SK-N-SH treated with all-trans-retinoic acid at 6 μM for 48 hours (cell line): ENCODE measurements at regions not wholly inside any gene's neighbourhood (a gene's known extent, or its start where the extent isn't known, plus 50 kb on each side); places are given as distances from the start of the nearest gene placed in this dataset.

ENCODE experiments used
- ATAC-seq: fragments of 200-7000 bp; cut with Tn5 transposase; 3 replicates; pipeline ENCODE4 v1.9.1; 2020; ENCODE audit warnings: mild to moderate bottlenecking, moderate library complexity
- ARNTL ChIP-seq: fragments of 450-650 bp; formaldehyde crosslinking; IDR thresholded peaks from 2 replicates; pipeline ENCODE4 v1.5.0; 2020; ENCODE audit warnings: low read depth, mild to moderate bottlenecking, moderate library complexity, borderline replicate concordance
- BACH2 ChIP-seq: fragments of 250-450 bp; sonication (Bioruptor Pico); IDR thresholded peaks from 2 replicates; pipeline ENCODE4 v1.9.0; 2021; ENCODE audit warnings: mild to moderate bottlenecking, borderline replicate concordance
- CREB5 ChIP-seq: fragments of 250-450 bp; sonication (Bioruptor Pico); IDR thresholded peaks from 2 replicates; pipeline ENCODE4 v1.5.1; 2020; ENCODE audit warnings: low read depth, mild to moderate bottlenecking, moderate library complexity
- CSRNP3 ChIP-seq: fragments of 250-450 bp; sonication (Bioruptor Pico); IDR thresholded peaks from 2 replicates; pipeline ENCODE4 v1.5.1; 2021; ENCODE audit warnings: mild to moderate bottlenecking, moderate library complexity
- ESRRG ChIP-seq: fragments of 250-450 bp; sonication (Bioruptor Pico); IDR thresholded peaks from 2 replicates; pipeline ENCODE4 v1.6.1; 2021; ENCODE audit warnings: mild to moderate bottlenecking
- GLIS3 ChIP-seq: fragments of 250-450 bp; sonication (Bioruptor Pico); IDR thresholded peaks from 2 replicates; pipeline ENCODE4 v1.5.0; 2020; ENCODE audit warnings: mild to moderate bottlenecking, moderate library complexity
- ISL1 ChIP-seq: fragments of 250-450 bp; sonication (Bioruptor Pico); IDR thresholded peaks from 2 replicates; pipeline ENCODE4 v2.1.2; 2022; ENCODE audit warnings: mild to moderate bottlenecking, moderate library complexity
- PATZ1 ChIP-seq: fragments of 250-450 bp; sonication (Bioruptor Pico); IDR thresholded peaks from 2 replicates; pipeline ENCODE4 v1.8.0; 2020; ENCODE audit warnings: mild to moderate bottlenecking, moderate library complexity, borderline replicate concordance
- POU6F1 ChIP-seq: fragments of 250-450 bp; sonication (Bioruptor Pico); IDR thresholded peaks from 2 replicates; pipeline ENCODE4 v1.8.0; 2021; ENCODE audit warnings: low read depth, mild to moderate bottlenecking, moderate library complexity, borderline replicate concordance
- PPARA ChIP-seq: fragments of 250-450 bp; sonication (Bioruptor Pico); IDR thresholded peaks from 2 replicates; pipeline ENCODE4 v1.5.0; 2020; ENCODE audit warnings: mild to moderate bottlenecking, borderline replicate concordance
- SNAI2 ChIP-seq: fragments of 250-450 bp; sonication (Bioruptor Pico); IDR thresholded peaks from 2 replicates; pipeline ENCODE4 v1.5.0; 2020; ENCODE audit warnings: mild to moderate bottlenecking, moderate library complexity
- TCF4 ChIP-seq: fragments of 250-450 bp; sonication (Bioruptor Pico); IDR thresholded peaks from 2 replicates; pipeline ENCODE4 v1.8.0; 2021; ENCODE audit warnings: mild to moderate bottlenecking, moderate library complexity, borderline replicate concordance
- TSHZ2 ChIP-seq: fragments of 250-450 bp; sonication (Bioruptor Pico); IDR thresholded peaks from 2 replicates; pipeline ENCODE4 v1.5.0; 2020; ENCODE audit warnings: mild to moderate bottlenecking, moderate library complexity
- ZC3H10 ChIP-seq: fragments of 250-450 bp; sonication (Bioruptor Pico); IDR thresholded peaks from 2 replicates; pipeline ENCODE4 v1.5.1; 2021; ENCODE audit warnings: mild to moderate bottlenecking, moderate library complexity
- ZFP3 ChIP-seq: fragments of 250-450 bp; sonication (Bioruptor Pico); IDR thresholded peaks from 2 replicates; pipeline ENCODE4 v1.5.0; 2020; ENCODE audit warnings: mild to moderate bottlenecking, moderate library complexity
- ZFP30 ChIP-seq: fragments of 450-650 bp; formaldehyde crosslinking; IDR thresholded peaks from 2 replicates; pipeline ENCODE4 v1.5.0; 2022; ENCODE audit warnings: mild to moderate bottlenecking, moderate library complexity
- ZNF70 ChIP-seq: fragments of 450-650 bp; formaldehyde crosslinking; IDR thresholded peaks from 2 replicates; pipeline ENCODE4 v1.5.0; 2020; ENCODE audit warnings: mild to moderate bottlenecking, moderate library complexity
- ZNF8 ChIP-seq: fragments of 450-650 bp; formaldehyde crosslinking; IDR thresholded peaks from 2 replicates; pipeline ENCODE4 v1.5.0; 2020; ENCODE audit warnings: mild to moderate bottlenecking, moderate library complexity

GRCh38 chr2:217270485-217271121, 410.7 kb upstream of the TNP1 start:
- peak; percentile 32; the same call in 1 of the 3 replicates for ATAC-seq
- TF ChIP-seq POU6F1 (no peak), ZNF8 (CRISPR knock-in tag) (no peak), SNAI2 (no peak), ARNTL (CRISPR knock-in tag) (no peak), CSRNP3 (no peak), PATZ1 (no peak), TCF4 (no peak), BACH2 (CRISPR knock-in tag) (no peak), ESRRG (CRISPR knock-in tag) (no peak), ZFP30 (CRISPR knock-in tag) (no peak), PPARA (CRISPR knock-in tag) (no peak), ZC3H10 (CRISPR knock-in tag) (no peak), ZFP3 (CRISPR knock-in tag) (no peak), GLIS3 (CRISPR knock-in tag) (no peak), TSHZ2 (CRISPR knock-in tag) (no peak), CREB5 (no peak)

- ATAC-seq, result no peak
- TF ChIP-seq ZNF70 (CRISPR knock-in tag) (no peak), TCF4 (no peak), ZNF8 (CRISPR knock-in tag) (no peak), CSRNP3 (no peak), ZFP3 (CRISPR knock-in tag) (no peak), TSHZ2 (CRISPR knock-in tag) (no peak), CREB5 (no peak), POU6F1 (no peak), ISL1 (CRISPR knock-in tag) (no peak)
Observed at GRCh38 chr2:217269701-217270484, 410.0 kb upstream of the TNP1 start.
